Tibial nerve (tissue), 4 donors: ENCODE measurements at regions not wholly inside any gene's neighbourhood (a gene's known extent, or its start where the extent isn't known, plus 50 kb on each side); places are given as distances from the start of the nearest gene placed in this dataset.

Experiments used
- EP300 ChIP-seq, 2 donors: sonication (generic); formaldehyde crosslinking; IDR thresholded peaks; one replicate each; pipeline ENCODE4 v1.6.1; 2017; ENCODE audit warnings: antibody characterized with exemption in 2 of 2, mild to moderate bottlenecking in 1 of 2
- POLR2A ChIP-seq, 2 donors: fragments of 450-650 bp; IDR thresholded peaks; one replicate each; pipeline ENCODE4 v1.6.1; 2017; ENCODE audit warnings: antibody characterized with exemption in 2 of 2, mild to moderate bottlenecking in 2 of 2, moderate library complexity in 2 of 2
- TF ChIP-seq, protein P1 (sequence below), 5 experiments: fragments of 200-600 bp in 3 of 5; fragments of 450-650 bp in 2 of 5; sonication (generic) in 3 of 5; IDR thresholded peaks; one replicate each; pipeline ENCODE4 v1.5.1; 2016 to 2019; ENCODE audit warnings: antibody characterized with exemption in 5 of 5, mild to moderate bottlenecking in 3 of 5, moderate library complexity in 2 of 5

DNA sequence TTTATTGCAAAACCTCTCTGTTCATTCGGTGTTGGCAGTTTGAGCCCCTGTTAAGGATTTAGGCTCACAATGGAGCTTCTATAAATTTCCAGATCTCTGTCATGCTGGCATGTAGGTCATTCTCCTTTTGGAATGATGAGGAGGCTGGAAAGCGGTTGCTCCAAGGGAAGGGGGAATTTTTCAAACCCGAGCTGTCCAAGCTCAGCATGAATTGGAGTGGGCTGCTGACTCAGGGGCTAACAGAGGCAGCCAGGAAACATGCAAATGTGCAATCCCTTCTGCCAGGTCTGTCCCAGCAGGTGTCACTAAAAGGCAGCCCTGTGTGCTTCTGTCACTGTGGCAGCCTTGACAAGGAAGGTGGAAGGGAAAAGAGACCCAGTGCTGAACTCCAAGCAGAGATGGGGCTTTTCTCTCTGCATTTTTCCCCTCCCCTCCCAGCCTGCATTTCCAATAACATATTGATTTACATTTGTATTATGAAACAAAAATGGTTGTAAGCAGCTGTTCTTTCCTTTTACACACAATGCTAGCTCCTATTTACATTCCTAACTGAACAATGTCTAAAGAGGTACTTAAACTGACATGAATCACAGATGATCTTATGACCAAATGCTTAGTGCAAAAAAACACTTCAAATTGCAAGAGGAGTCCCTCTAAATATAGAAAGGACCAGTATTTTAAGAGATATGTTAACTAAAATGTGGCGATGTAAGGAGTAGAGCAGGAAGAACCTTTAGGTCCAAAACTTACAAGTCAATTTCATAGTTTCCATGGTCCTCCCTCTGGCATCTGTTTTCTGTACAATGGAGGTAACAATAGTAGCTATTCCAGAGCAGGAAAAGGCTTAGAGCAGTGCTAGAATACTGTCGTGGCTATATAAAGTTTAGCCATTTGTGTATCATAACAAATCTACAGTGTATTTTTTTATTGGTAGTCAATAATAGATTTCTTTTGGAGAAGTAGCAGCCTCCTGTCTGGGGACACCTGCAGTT lies 84.5 kb upstream of the ATP10A start:
- TF ChIP-seq, protein P1, sequence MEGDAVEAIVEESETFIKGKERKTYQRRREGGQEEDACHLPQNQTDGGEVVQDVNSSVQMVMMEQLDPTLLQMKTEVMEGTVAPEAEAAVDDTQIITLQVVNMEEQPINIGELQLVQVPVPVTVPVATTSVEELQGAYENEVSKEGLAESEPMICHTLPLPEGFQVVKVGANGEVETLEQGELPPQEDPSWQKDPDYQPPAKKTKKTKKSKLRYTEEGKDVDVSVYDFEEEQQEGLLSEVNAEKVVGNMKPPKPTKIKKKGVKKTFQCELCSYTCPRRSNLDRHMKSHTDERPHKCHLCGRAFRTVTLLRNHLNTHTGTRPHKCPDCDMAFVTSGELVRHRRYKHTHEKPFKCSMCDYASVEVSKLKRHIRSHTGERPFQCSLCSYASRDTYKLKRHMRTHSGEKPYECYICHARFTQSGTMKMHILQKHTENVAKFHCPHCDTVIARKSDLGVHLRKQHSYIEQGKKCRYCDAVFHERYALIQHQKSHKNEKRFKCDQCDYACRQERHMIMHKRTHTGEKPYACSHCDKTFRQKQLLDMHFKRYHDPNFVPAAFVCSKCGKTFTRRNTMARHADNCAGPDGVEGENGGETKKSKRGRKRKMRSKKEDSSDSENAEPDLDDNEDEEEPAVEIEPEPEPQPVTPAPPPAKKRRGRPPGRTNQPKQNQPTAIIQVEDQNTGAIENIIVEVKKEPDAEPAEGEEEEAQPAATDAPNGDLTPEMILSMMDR (IDR thresholded peaks at IDR 0.05), result no peak
- no peak for TF ChIP-seq POLR2A (IDR thresholded peaks at IDR 0.05)
- no peak for TF ChIP-seq EP300 (IDR thresholded peaks at IDR 0.05)
